ENCODE measurements at regions not wholly inside any gene's neighbourhood (a gene's known extent, or its start where the extent isn't known, plus 50 kb on each side); places are given as distances from the start of the nearest gene placed in this dataset.

- H3K9ac ChIP-seq (ENCODE audit: insufficient read depth, low read length), result no peak overlapping the region
- no peaks in the 10 kb centered on the region for H3K27me3 ChIP-seq (ENCODE audit: control insufficient read depth, insufficient read depth, low read length)
- H3K9me3 ChIP-seq (ENCODE audit: control insufficient read depth, insufficient read depth, low read depth, low read length), result no peaks in the 10 kb centered on the region
- TF ChIP-seq CTCF (conservative IDR thresholded peaks at IDR 0.05 in 1 of 2, IDR thresholded peaks at IDR 0.05 in 1 of 2; ENCODE audit: low read depth in 1 of 2, low read length in 2 of 2) (no peak), EZH2 (IDR thresholded peaks at IDR 0.05; ENCODE audit: low read length, missing control alignments) (no peak)
- no peaks in the 10 kb centered on the region for H3K79me2 ChIP-seq (ENCODE audit: control insufficient read depth, insufficient read depth, low read length)
- H3K36me3 ChIP-seq (ENCODE audit: control insufficient read depth, insufficient read depth, low read length), result no peaks in the 10 kb centered on the region
- H2AFZ ChIP-seq (ENCODE audit: low read length), result no peak overlapping the region
- no peak overlapping the region for H3K4me2 ChIP-seq (ENCODE audit: extremely low read depth, insufficient read depth, low read length)
- no peaks in the 10 kb centered on the region for H3K4me1 ChIP-seq (ENCODE audit: control insufficient read depth, extremely low read depth, insufficient read depth, low read length)
- H4K20me1 ChIP-seq (ENCODE audit: control insufficient read depth, extremely low read depth, insufficient read depth, low read length), result no peaks in the 10 kb centered on the region
- H3K4me3 ChIP-seq (replicated peaks in 1 of 4; ENCODE audit: control extremely low read depth in 1 of 4, insufficient read depth in 1 of 4, low read depth in 3 of 4, low read length in 4 of 4), result no peak overlapping the region
- DNase-seq (ENCODE audit: low read depth in 2 of 2), result no peak
- H3K27ac ChIP-seq (ENCODE audit: insufficient read depth, low read length), result no peak overlapping the region
These were observed 149.7 kb upstream of the NPHP3 start for GRCh38 chr3:132871956-132872355.

GRCh38 chr3:132870541-132870940 is 148.3 kb upstream of the NPHP3 start:
- TF ChIP-seq CTCF (conservative IDR thresholded peaks at IDR 0.05 in 1 of 2, IDR thresholded peaks at IDR 0.05 in 1 of 2; ENCODE audit: low read depth in 1 of 2, low read length in 2 of 2), result no peak
- DNase-seq (ENCODE audit: low read depth in 2 of 2), result no peak
- no peak overlapping the region for H2AFZ ChIP-seq (ENCODE audit: low read length)

GRCh38 chr3:132867956-132868355 is 145.7 kb upstream of the NPHP3 start:
- Histone ChIP-seq H2AFZ (ENCODE audit: low read length) (no peak overlapping the region), H3K36me3 (ENCODE audit: control insufficient read depth, insufficient read depth, low read length) (no peaks in the 10 kb centered on the region), H3K4me3 (replicated peaks in 1 of 4; ENCODE audit: control extremely low read depth in 1 of 4, insufficient read depth in 1 of 4, low read depth in 3 of 4, low read length in 4 of 4) (no peak overlapping the region), H3K4me2 (ENCODE audit: extremely low read depth, insufficient read depth, low read length) (no peak overlapping the region), H3K27ac (ENCODE audit: insufficient read depth, low read length) (no peak overlapping the region), H3K27me3 (ENCODE audit: control insufficient read depth, insufficient read depth, low read length) (no peaks in the 10 kb centered on the region), H3K4me1 (ENCODE audit: control insufficient read depth, extremely low read depth, insufficient read depth, low read length) (no peaks in the 10 kb centered on the region), H3K9ac (ENCODE audit: insufficient read depth, low read length) (no peak overlapping the region), H3K9me3 (ENCODE audit: control insufficient read depth, insufficient read depth, low read depth, low read length) (no peaks in the 10 kb centered on the region), H3K79me2 (ENCODE audit: control insufficient read depth, insufficient read depth, low read length) (no peaks in the 10 kb centered on the region), H4K20me1 (ENCODE audit: control insufficient read depth, extremely low read depth, insufficient read depth, low read length) (no peaks in the 10 kb centered on the region)
- TF ChIP-seq CTCF (conservative IDR thresholded peaks at IDR 0.05 in 1 of 2, IDR thresholded peaks at IDR 0.05 in 1 of 2; ENCODE audit: low read depth in 1 of 2, low read length in 2 of 2), result no peak
- peak; percentile 33 to 68 for DNase-seq (ENCODE audit: low read depth in 2 of 2)

More at GRCh38 chr3:132870541-132870940, 148.3 kb upstream of the NPHP3 start:
- Histone ChIP-seq H3K4me3 (replicated peaks in 1 of 4; ENCODE audit: control extremely low read depth in 1 of 4, insufficient read depth in 1 of 4, low read depth in 3 of 4, low read length in 4 of 4) (no peak overlapping the region), H3K79me2 (ENCODE audit: control insufficient read depth, insufficient read depth, low read length) (no peaks in the 10 kb centered on the region), H4K20me1 (ENCODE audit: control insufficient read depth, extremely low read depth, insufficient read depth, low read length) (no peaks in the 10 kb centered on the region), H3K4me2 (ENCODE audit: extremely low read depth, insufficient read depth, low read length) (no peak overlapping the region), H3K27ac (ENCODE audit: insufficient read depth, low read length) (no peak overlapping the region), H3K36me3 (ENCODE audit: control insufficient read depth, insufficient read depth, low read length) (no peaks in the 10 kb centered on the region), H3K4me1 (ENCODE audit: control insufficient read depth, extremely low read depth, insufficient read depth, low read length) (no peaks in the 10 kb centered on the region), H3K27me3 (ENCODE audit: control insufficient read depth, insufficient read depth, low read length) (no peaks in the 10 kb centered on the region), H3K9me3 (ENCODE audit: control insufficient read depth, insufficient read depth, low read depth, low read length) (no peaks in the 10 kb centered on the region), H3K9ac (ENCODE audit: insufficient read depth, low read length) (no peak overlapping the region)

Measured in fibroblast of lung (primary cell).